Hypothalamus (tissue), 51 donors: ENCODE measurements at regions not wholly inside any gene's neighbourhood (a gene's known extent, or its start where the extent isn't known, plus 50 kb on each side); places are given as distances from the start of the nearest gene placed in this dataset.

Experiments used
- DNase-seq, 51 donors: peaks; one replicate each; lab custom pipeline; 2025; lab: John Stamatoyannopoulos, UW

DNA sequence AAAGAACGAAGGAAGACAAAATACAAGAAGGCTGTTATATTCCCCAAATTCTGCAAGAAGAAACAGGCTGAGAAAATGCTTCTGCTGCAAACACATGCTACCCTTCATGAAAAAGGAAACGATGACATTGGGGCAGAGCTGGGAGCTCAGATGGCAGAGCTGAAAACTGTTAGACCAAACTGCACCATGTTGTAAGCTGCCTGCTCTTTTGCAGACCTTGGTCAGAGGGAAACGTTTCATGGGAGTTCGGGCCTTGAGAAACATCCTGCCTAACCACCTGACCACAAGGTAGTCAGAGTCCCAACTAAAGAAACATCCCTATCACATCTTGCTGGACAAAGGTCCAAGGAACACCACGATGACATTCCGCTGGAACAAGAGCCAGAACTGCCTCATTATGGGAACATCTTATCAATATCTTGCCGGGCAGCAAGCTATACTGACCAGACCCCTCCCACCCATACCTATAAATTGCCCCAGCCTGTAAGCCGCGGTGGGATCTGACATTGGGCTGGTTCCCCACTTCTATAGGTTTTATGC lies 110.7 kb upstream of the CTSC start:
- DNase-seq = no peak

DNA sequence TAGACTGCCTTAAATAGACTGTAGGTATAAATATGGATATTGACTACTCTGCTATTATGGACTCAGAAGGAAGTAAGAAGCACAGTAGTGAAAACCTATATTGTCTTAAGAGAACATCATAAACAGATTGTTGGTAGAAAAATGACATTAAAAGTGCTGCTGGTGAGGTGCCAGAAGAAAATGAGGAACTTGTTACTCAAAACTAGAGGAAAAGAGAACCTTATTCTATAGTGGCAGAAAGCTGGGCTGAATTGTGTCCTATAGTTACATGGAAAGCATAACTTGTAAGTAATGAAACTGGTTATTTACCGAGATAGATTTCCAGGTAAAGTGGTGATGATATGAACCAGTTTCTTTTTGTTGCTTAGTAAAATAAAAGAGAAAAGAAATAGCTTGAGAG lies 109.7 kb upstream of the CTSC start:
- DNase-seq = no peak

DNA sequence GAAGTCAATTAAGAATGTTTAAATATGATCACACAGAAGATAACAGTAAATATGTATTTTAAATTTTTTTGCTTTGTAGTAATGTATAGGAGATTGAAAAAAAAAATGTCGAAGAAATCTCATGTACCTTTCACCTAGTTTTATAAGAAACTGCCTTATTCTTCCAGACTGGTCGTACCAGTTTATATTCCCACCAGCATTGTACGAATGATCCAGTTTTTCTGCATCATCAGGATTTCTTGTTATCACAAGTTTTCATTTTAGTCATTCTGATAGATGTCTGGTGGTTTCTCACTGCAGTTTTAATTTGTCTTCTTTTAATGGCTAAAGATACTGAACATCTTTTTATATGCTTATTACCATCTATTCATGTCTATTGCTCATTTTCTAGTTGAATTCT lies 101.8 kb upstream of the CTSC start:
- no peak for DNase-seq

DNA sequence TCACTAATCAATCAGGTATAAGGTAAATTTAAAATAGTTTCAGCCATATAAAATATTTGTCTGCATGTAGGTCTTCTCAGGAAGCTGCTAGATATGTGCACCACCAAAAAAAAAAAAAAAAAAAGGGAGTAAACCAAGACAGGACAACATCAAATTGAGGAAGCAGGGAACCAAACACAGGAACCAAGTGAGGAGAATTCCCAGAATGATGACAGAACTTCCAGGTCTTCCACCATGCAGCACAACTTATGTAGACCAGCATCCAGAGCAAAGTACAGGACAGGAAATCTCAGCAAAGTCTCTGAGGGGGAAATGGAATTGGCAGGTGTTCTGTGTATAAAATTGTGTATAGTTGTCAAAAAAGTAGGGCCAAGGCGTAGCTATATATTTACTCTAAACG lies 101.2 kb upstream of the CTSC start:
- no peak for DNase-seq

DNA sequence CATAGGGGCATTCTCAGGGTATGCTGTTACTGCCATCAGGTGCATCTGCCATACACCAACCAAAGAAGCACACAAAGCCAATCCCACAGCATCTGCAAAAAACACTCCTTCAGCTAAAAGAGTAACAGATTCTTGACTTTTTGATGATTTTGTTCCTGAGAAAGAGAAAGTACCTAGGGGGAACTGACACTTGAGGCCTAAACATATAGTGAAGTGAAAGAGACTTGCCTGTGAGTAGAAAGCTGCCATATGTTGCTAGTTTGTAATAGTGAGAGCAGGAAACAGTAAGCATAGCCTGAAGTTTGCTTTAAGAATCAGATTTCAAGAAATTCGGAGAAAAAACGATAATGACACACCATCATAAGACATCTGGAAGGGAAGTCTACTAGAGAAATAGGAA lies 97.9 kb upstream of the CTSC start:
- no peak for DNase-seq

DNA sequence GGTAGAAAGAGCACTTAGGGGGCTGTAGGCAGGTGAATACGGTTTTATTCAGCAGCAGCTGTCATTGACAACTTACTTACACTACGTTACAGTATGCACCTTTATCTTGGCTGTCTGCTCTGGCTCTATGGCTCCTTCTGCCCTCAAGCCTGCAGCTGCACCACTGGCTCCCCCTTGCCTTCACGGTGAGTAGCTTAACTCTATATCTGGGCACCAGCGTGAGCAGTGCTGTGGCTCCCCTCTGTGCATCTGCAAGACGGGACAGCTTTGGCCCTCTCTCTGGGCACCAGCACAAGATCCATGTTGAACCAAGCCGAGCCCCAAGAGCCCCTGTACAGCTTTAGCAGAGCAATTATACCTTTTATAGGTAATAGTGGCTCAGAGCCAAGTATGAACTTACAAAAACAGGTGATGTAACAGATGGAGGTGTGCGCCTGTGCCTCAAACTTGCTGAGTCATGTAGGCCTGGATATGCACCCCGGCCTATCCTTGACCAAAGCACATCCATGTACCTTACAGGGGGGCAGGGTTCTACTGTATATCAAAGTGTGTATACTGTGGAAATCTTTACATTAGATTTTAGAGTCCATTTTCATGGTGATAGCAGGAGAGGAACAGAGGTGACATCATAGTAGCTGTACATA lies 96.9 kb upstream of the CTSC start:
- DNase-seq = no peak

DNA sequence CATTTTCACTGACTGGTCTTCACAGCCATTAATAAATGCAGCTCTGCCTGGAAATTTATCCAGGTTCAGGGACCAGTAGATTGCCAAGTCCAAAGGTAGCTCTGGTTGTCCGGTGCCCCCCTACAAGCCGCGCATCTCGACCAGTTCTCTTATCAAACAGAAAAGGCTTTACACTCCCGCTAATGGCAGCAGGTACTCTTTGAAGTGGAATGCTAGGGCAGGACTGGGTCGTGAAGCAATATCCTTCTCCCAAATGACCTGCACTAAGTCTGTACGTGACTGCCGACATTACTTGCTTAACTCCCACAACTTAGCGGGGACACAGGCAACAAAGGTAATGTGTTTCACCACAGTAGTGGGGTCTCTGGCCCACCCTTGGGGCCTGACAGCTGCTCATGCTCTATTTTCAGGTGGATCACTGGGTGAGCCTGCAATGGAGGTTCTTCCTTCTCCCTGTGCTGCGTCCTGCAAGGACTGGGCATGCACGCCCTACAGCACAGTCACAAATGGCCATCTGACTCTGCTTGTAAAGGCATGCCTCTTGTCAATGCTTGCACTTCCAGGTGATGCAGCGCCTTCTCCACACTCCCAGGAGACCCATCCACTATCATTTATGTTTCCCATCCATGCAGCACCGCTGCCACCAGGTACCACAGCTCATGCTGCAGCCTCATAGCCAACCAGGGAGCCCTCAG lies 96.1 kb upstream of the CTSC start:
- DNase-seq = no peak

DNA sequence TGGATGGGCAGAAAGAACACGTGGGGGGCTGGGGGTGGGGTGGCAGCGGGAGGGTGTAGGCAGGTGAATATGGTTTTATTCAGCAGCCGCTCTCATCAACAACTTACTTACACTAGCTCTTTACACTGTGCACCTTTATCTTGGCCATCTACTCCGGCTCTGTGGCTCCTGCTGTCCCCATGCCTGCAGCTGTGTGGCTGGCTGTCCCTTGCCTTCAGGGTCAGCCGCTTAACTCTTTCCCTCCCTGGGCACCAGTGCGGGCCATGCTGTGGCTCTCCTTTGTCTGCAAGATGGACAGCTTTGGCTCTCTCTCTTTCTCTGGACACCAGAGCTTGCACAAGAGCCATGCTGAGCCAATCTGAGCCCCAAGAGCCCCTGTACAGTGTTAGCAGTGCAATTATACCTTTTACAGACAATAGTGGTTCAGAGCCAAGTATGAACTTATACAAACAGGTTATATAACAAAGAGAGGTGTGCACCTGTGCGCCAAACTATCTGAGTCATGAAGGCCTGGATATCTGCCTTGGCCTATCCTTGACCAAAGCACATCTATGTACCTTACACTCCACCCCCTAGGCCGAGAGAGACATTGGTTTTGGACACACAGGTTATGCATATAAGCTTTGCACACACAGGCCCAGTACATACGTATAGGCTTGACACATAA lies 94.3 kb upstream of the CTSC start:
- DNase-seq = no peak

DNA sequence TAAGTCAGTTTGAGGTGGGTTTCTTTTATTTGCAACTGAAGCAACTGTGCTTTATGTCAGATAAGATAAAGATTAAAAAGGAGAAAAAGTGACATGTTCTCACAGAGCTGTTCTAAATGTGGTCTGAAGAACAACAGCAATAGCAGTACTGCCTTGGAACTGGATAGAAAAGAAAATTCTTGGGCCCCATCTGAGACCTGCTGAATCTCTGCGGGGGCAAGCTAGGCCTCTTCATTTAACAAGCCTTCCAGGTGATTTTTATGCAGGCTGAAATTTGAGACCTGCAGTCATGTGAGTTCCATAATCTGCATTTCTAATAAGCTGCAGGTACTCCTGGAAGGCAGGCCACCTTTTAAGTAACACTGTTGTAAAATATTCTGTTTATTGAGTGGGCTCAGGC lies 91.4 kb upstream of the CTSC start:
- no peak for DNase-seq

DNA sequence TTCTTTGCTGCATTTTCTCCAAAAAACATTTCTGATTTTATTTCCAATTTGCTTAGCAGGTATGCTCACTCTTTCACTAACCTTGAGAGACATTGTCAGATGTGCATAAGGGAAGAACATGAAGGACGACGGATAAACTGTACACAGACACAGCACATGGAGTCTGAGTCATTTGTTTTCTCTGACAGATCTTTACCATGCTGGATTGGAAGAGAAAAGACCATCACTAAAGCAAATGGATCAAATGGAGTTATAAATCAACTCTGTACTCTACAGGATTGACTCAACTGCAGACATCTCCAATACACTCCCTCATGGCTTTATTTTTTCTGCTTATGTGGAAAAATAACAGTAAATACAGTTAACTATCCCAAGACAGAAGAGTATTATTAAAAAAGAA lies 90.2 kb upstream of the CTSC start:
- no peak for DNase-seq

DNA sequence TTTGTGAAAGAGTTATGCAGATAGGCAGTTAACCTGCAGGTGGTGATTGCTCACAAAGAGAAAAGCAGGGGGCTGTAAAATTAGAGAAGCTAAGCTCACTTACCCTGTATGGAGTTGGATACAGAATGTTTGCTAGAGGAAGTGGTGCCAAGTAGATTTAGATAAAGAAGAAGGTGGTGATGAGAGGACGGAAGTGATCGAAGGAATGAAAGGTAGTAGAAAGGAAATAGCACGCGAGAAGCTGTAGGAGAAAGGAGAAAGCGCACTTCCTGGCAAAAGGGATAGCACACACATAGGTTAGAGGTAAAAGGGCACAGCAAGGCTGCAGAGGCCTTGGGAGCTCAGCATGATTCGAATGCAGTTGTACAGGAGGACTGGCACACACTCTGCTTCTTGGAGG lies 87.3 kb upstream of the CTSC start:
- no peak for DNase-seq

DNA sequence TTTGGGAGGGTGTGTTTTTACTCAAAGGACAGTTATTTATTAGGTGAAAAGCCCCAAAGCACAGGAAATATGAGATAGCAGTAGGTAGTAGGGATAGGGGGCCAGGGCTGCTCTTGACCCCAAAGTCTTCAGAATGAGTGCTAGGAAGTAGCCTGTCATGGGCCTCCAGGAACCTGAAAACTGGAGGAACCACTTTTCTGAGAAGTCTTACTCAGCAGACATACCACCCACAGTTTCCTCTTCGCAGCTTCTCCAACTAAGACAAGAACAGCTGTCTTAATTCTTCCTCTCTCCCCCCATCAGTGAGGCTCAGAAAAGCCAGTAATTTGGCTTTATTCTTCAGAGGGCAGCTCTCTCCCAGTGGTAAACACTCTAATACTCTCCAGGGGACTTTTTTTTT lies 84.0 kb upstream of the CTSC start:
- peak in 3 of 51 donors; percentile 4 to 11 (median 10) for DNase-seq

DNA sequence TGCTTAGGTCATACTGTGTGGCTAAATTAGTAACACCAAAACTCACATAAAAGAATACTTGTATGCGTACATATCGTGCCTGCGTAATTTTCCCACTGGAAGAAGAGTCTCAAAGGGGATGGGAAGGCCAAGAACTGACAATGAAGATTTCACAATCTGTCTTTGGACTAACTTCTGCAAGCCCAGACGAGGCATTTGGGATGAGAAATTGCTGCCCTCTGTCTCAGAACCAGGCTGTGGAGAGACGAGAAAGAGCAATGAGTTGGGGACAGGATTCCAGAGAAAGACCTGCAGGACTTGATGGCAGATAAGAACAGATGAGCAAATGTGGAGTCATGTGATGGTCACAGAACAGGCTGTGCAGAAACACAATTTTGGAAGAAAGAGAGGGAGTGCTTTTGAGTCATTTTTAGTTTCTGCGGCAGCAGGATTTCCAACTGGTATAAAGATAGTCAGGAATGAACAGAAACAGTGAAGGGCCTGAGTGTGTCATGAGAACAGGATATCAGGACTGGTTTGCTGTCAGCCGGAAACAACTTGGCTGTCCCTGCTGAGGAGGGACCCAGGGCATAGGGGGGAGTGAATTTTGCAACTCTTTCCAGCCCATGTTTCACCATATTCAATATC lies 82.7 kb upstream of the CTSC start:
- peak in 1 of 51 donors; percentile 23 for DNase-seq

DNA sequence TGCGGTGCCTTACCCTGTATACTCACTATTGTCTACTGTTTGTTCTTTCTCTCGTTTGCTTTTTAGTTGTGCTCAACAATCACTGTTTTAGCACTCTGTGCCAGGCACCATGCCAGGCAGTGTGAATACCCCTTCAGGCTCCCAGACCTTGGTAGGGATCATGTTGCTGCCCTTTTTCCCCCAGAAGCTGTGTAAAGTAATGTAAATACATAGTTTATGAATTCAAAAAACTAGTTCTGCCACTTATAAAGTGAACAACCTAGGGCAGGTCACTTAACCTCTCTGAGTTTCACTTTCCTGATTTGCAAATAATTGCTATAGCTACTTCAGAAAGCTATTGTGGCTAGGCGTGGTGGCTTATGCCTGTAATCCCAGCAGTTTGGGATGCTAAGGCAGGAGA lies 81.0 kb upstream of the CTSC start:
- DNase-seq = no peak

DNA sequence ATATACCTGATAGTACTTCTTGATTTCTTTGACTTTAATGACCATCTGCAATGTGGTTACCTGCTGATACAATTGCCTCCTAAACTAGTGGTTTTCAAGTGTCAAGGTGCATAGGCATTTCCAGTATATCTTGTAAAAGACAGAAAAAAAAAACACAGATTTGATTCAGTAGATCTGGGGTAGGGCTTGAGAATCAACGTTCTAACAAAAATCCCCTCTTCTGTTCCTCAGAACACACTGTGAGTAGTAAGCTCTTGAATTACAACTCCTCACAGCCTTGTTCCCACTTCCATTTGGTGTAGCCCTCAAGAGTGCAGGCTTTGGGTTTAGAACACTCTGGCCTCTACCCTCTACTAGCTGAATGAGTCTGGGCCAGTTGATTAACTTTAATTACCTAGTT lies 78.0 kb upstream of the CTSC start:
- DNase-seq = no peak

DNA sequence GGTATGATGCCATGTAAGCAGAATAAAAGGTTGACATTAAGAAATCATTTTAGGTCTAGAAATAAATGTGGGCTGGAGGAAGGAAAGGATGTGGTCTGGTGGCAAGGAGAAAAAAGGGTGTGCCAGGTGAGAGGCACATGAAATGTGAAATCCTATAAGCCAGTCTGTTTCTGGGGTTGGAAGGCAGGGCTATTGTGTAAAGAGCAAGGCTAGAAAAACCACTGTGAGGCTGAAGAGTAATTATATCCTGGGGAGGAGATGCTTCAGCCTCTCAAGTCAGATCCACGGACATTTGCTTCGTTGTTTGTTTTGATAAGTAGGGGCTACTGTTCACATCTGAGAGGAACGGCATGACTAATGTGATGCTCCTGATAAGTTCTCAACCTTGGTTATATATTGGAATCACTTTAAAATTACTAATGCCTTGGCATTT lies 77.5 kb upstream of the CTSC start:
- no peak for DNase-seq

DNA sequence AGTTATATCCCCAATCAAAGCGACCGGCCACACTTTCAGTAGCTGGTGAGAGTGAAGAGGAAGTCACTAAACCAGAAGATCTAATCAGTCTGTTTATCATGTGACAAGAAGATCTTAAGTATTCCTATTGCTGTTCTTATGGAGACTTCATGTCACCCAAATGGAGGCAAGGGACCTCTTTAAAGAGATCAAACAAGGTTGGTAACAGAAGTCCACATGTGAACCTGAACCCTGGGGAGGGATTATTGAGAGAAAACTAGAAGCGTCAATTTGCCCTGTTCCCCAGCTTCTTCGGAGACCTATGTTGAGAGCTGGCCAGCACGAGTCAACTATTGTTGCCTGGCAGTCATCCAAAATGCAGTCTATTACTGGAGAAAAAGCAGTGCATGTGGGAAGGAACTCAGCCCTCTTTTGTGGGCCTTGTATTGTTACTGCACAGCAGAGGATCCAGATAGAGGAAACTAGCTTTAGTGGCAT lies 76.9 kb upstream of the CTSC start:
- DNase-seq = peak in 7 of 51 donors; percentile 1 to 13 (median 6)

DNA sequence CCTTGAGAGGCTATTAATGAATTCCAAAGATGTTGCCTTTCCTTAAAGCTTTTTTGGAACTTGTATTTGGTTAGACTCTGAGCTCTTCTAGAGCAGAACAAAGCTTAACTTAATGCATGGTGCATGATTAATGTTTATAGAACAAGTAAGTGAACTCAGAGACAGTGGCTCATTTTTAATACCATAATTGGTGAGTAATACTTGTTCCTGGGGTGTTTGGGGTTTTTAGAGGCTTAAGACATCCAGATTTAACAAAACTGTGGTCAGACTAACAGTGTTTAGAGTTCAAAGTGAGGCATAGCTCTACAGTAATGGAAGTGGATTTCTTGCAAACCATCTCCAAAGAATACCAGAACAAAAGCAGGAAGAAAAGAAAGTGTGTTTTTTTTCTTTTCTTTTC lies 73.7 kb upstream of the CTSC start:
- no peak for DNase-seq

DNA sequence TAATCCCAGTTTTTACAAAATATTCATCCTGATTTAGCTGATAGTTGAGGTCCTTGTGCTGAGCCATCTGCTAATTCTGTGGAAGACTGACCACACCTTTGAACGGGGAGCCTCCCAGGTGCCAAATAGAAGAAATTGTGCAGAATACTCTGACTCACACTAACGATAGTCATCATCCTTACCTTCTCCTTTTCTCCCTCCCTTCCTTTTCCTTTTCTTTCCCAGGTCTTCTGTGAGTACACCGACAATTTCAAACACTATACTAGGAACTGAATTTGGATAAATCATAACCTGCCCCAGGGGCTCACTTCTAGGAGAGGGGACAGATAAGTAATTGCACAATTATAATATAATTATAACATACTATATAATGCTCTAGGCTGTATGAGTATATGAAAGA lies 73.1 kb upstream of the CTSC start:
- DNase-seq = no peak

DNA sequence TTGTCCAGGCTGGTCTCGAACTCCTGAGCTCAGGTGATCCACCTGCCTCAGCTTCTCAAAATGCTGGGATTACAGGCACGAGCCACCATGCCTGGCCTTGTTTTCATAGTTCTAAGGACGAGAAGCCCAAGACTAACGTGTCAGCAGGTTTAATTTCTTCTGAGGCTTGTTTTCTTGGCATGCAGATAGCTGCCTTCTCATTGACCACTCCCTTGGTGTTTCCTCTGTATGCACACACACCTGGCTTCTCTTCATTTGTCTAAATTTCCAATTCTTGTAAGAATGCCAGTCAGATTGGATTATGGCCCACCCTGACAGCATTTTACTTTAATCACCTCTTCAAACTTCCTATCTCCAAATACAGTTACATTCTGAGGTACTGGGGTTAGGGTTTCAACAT lies 72.5 kb upstream of the CTSC start:
- no peak for DNase-seq

DNA sequence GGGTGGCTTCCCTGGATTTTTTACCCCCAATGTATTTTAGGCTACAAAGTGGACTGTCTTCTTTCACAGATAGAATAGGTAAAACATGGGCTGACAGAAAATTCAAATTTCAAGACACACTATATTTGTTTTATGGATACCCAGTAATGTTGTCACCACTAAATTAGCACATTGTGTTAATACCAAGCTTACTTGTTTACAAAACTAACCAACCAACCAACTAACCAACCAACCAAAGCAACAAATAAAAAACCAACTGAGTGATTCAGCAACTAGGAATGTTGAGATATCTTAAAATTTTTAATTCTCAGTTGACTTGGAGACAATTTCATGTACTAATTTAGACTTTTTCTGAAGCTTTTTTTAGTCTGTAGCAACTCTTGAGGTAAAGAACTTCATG lies 69.3 kb upstream of the CTSC start:
- no peak for DNase-seq
